Activated CD8-positive, alpha-beta T cell treated with anti-CD3 and anti-CD28 coated beads for 36 hours (primary cell): ENCODE measurements at regions not wholly inside any gene's neighbourhood (a gene's known extent, or its start where the extent isn't known, plus 50 kb on each side); places are given as distances from the start of the nearest gene placed in this dataset.

ENCODE experiments used
- ATAC-seq: fragments of 200-7000 bp; cut with Tn5 transposase; one replicate; pipeline ENCODE4 v1.10.0; 2021; ENCODE audit warnings: mild to moderate bottlenecking, moderate library complexity
- CTCF ChIA-PET: fragments of 350-600 bp; sonication (Branson Sonifier 250); formaldehyde crosslinking; loops from one replicate; lab custom pipeline; 2021; ENCODE audit warnings: antibody characterized with exemption; lab: Charles Lee
- POLR2A ChIA-PET: fragments of 350-600 bp; sonication (Branson Sonifier 250); formaldehyde crosslinking; loops from one replicate; lab custom pipeline; 2021; ENCODE audit warnings: antibody characterized with exemption; lab: Charles Lee
- DNase-seq: peaks from one replicate; pipeline ENCODE4 v3.0.0-alpha.2; 2020
- H3K27ac Mint-ChIP-seq: one replicate; pipeline ENCODE4 v1.8.0; 2021; ENCODE audit warnings: mild to moderate bottlenecking, mixed read lengths
- H3K27me3 Mint-ChIP-seq: one replicate; pipeline ENCODE4 v1.8.0; 2021; ENCODE audit warnings: mixed read lengths
- H3K36me3 Mint-ChIP-seq: one replicate; pipeline ENCODE4 v1.8.0; 2021; ENCODE audit warnings: low read depth, mixed read lengths
- H3K4me1 Mint-ChIP-seq: one replicate; pipeline ENCODE4 v1.8.0; 2021; ENCODE audit warnings: low read depth, mixed read lengths
- H3K4me3 Mint-ChIP-seq: one replicate; pipeline ENCODE4 v1.8.0; 2021; ENCODE audit warnings: mild to moderate bottlenecking, moderate library complexity, mixed read lengths
- H3K9me3 Mint-ChIP-seq: one replicate; pipeline ENCODE4 v1.8.0; 2021; ENCODE audit warnings: mixed read lengths
- intact Hi-C: fragments of 100-400 bp; cut with micrococcal nuclease; formaldehyde crosslinking; loops from one replicate; pipeline ENCODE4 v1.10.0; 2022
- TF ChIP-seq, protein P1 (sequence below): fragments of 200-600 bp; IDR thresholded peaks from one replicate; pipeline ENCODE4 v1.8.0; 2022; ENCODE audit warnings: antibody characterized with exemption, mild to moderate bottlenecking

DNA sequence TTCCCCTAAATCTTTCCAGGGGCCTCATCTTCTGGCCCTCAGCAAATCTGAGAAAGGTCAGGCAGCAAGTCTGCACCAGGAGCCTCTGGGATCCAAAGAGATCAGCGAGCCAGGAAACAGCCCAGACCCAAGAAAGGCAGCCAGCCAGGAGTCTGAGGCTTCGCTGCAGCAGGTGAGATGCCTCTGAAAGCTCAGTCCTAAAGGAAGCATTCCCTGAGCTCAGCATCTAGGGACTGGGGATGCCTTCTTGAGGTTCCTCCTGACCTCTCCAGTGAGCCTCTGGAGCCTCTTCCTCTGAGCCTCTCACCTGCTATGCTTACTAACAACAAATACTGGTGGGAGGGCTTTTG, 118.8 kb upstream of the MAFB start:
- DNase-seq (no peak), ATAC-seq (no peak)
- peaks cover 1% of the 10 kb centered on the region for H3K27me3 Mint-ChIP-seq
- no peaks in the 10 kb centered on the region for H3K36me3 Mint-ChIP-seq
- no peaks in the 10 kb centered on the region for H3K4me1 Mint-ChIP-seq
- H3K4me3 Mint-ChIP-seq = no peak overlapping the region
- ChIA-PET CTCF (no interaction called here), POLR2A (no interaction called here)
- no peak overlapping the region for H3K27ac Mint-ChIP-seq
- TF ChIP-seq, protein P1, sequence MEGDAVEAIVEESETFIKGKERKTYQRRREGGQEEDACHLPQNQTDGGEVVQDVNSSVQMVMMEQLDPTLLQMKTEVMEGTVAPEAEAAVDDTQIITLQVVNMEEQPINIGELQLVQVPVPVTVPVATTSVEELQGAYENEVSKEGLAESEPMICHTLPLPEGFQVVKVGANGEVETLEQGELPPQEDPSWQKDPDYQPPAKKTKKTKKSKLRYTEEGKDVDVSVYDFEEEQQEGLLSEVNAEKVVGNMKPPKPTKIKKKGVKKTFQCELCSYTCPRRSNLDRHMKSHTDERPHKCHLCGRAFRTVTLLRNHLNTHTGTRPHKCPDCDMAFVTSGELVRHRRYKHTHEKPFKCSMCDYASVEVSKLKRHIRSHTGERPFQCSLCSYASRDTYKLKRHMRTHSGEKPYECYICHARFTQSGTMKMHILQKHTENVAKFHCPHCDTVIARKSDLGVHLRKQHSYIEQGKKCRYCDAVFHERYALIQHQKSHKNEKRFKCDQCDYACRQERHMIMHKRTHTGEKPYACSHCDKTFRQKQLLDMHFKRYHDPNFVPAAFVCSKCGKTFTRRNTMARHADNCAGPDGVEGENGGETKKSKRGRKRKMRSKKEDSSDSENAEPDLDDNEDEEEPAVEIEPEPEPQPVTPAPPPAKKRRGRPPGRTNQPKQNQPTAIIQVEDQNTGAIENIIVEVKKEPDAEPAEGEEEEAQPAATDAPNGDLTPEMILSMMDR = no peak
- no peaks in the 10 kb centered on the region for H3K9me3 Mint-ChIP-seq
- intact Hi-C loops = no loop called here

DNA sequence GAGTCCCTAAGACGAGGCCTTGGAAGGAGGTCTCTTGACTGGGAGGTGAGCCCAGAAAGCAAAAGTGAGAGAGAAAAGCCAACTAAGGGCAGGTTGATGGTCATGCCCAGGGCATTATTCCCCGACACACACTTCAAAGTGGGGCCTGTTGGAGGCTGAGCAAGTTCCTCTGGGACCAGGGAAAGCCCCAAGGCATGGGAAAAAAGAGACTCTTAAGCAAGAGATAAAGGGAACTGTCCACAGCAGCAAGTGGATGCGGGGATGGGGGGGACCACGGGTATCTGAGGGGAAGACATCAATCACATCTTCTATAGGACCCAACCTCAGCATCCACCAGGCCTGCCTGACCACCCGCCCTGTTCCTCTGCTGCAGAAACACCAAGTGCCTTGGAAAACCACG, 119.9 kb upstream of the MAFB start:
- Mint-ChIP-seq H3K4me3 (no peak overlapping the region), H3K27ac (no peak overlapping the region), H3K36me3 (no peaks in the 10 kb centered on the region), H3K9me3 (no peaks in the 10 kb centered on the region), H3K4me1 (no peaks in the 10 kb centered on the region), H3K27me3 (peaks cover 1% of the 10 kb centered on the region)
- TF ChIP-seq, protein P1 = no peak
- ATAC-seq = no peak
- ChIA-PET CTCF (no interaction called here), POLR2A (no interaction called here)
- no peak for DNase-seq
- intact Hi-C loops = no loop called here

DNA sequence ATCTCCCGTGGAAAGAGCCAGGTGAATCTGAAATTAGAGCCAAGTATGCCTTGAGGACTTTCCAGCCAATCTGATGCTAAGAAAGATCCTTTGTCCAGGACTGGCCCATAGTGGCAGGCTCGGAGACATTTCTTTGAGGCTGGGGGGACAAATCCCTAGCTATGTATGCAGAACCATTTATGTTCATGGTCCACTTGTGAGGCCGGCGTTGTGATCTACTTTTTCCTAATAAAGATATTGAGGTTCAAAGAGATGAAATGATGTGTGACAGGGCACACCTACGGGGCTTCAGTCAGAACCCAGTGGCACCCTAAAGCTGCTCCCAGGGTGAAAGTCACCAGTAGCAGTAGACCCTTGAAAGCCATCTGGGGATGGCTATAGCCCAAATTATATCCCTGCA, 120.3 kb upstream of the MAFB start:
- ChIA-PET CTCF (no interaction called here), POLR2A (no interaction called here)
- H3K4me3 Mint-ChIP-seq = no peak overlapping the region
- no peaks in the 10 kb centered on the region for H3K36me3 Mint-ChIP-seq
- no peak for DNase-seq
- no peak overlapping the region for H3K27ac Mint-ChIP-seq
- no peaks in the 10 kb centered on the region for H3K4me1 Mint-ChIP-seq
- no peaks in the 10 kb centered on the region for H3K9me3 Mint-ChIP-seq
- TF ChIP-seq, protein P1 = no peak
- intact Hi-C loops = no loop called here
- H3K27me3 Mint-ChIP-seq = peaks cover 1% of the 10 kb centered on the region
- no peak for ATAC-seq

DNA sequence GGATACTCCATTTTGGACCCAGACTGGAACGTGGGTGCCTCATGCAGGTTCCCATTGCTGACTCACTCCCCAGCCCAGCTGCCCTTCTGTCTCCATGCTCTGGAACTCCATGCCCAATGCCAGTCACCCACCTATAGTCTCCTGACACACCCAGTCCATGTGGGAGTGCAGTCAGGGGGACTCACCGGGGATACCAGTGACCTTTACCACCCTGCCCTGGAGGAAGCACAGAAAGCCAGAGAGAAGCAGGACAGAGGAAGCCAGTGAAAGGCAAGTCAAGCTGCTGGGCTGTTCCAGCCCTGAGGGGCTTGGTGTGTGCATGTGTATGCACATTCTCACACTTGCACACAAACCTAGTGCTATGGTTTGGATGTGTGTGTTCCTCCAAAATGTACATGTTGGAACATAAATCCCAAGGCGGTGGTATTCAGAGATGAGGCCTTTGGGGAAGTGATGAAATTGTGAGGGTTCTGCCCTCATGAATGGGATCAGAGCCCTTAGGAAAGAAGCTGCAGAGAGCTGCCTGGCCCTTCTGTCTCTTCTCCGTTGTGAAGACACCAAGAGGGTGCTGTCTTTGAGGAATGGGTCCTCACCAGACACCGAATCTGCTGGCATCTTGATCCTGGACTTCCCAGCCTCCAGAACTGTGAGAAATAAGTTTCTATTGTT, 121.4 kb upstream of the MAFB start:
- Mint-ChIP-seq H3K27me3 (peaks cover 1% of the 10 kb centered on the region), H3K4me1 (no peaks in the 10 kb centered on the region), H3K4me3 (no peak overlapping the region), H3K36me3 (no peaks in the 10 kb centered on the region), H3K9me3 (no peaks in the 10 kb centered on the region), H3K27ac (no peak overlapping the region)
- no peak for DNase-seq
- TF ChIP-seq, protein P1 = no peak
- intact Hi-C loops = no loop called here
- no peak for ATAC-seq
- ChIA-PET POLR2A (no interaction called here), CTCF (no interaction called here)

DNA sequence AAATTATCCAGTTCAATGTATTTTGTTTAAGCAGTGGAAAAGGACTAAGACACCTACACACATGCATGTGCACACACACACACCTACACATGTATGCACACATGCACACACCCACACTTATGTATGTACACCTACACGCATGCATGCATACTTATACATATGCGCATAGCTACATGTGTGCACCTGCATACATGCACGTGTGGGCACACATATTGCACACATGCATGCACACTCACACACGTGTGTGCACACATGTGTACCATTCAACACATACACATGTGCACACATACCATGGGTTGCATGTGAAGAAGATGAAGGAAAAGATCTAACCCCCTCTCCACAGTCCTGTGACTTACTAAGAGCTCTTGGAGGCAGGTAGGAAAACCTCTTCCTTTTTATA, 122.0 kb upstream of the MAFB start:
- H3K4me1 Mint-ChIP-seq = no peaks in the 10 kb centered on the region
- H3K36me3 Mint-ChIP-seq = no peaks in the 10 kb centered on the region
- H3K27me3 Mint-ChIP-seq = peaks cover 1% of the 10 kb centered on the region
- ChIA-PET CTCF (no interaction called here), POLR2A (no interaction called here)
- H3K27ac Mint-ChIP-seq = no peak overlapping the region
- TF ChIP-seq, protein P1 = no peak
- ATAC-seq = no peak
- intact Hi-C loops = no loop called here
- H3K4me3 Mint-ChIP-seq = no peak overlapping the region
- DNase-seq = no peak
- no peaks in the 10 kb centered on the region for H3K9me3 Mint-ChIP-seq
